ENCODE measurements at regions not wholly inside any gene's neighbourhood (a gene's known extent, or its start where the extent isn't known, plus 50 kb on each side); places are given as distances from the start of the nearest gene placed in this dataset.

DNA sequence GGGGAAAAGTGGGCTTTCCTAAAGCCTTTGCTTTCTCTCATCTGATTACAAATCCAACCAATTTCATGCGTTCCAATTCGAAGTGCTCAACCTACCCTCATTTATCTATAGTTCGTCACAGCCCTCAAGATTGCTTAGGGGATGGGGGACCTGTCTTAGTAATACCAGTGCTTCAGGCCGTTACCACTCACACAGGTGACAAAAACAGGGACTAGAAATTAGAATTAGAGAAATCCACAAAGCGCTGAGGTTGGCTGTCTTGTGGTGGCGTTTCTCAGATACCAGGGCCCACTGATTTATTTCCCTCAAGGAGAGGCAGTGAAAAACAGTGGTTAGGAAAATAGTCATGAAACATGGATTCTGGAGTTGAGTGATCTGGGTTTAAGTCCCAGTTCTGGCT is 121.6 kb upstream of the SPACA1 start:
- Histone ChIP-seq H3K4me1 (no peaks in the 10 kb centered on the region), H3K9me3 (no peaks in the 10 kb centered on the region), H3K27me3 (ENCODE audit: low read depth) (no peaks in the 10 kb centered on the region), H3K27ac (no peak overlapping the region), H3K4me3 (no peak overlapping the region), H3K36me3 (no peaks in the 10 kb centered on the region)
- ATAC-seq (no peak), DNase-seq (no peak)
- TF ChIP-seq, protein P1, sequence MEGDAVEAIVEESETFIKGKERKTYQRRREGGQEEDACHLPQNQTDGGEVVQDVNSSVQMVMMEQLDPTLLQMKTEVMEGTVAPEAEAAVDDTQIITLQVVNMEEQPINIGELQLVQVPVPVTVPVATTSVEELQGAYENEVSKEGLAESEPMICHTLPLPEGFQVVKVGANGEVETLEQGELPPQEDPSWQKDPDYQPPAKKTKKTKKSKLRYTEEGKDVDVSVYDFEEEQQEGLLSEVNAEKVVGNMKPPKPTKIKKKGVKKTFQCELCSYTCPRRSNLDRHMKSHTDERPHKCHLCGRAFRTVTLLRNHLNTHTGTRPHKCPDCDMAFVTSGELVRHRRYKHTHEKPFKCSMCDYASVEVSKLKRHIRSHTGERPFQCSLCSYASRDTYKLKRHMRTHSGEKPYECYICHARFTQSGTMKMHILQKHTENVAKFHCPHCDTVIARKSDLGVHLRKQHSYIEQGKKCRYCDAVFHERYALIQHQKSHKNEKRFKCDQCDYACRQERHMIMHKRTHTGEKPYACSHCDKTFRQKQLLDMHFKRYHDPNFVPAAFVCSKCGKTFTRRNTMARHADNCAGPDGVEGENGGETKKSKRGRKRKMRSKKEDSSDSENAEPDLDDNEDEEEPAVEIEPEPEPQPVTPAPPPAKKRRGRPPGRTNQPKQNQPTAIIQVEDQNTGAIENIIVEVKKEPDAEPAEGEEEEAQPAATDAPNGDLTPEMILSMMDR (IDR thresholded peaks at IDR 0.05) = no peak
- intact Hi-C loops (cut with DNase I) = no loop called here

DNA sequence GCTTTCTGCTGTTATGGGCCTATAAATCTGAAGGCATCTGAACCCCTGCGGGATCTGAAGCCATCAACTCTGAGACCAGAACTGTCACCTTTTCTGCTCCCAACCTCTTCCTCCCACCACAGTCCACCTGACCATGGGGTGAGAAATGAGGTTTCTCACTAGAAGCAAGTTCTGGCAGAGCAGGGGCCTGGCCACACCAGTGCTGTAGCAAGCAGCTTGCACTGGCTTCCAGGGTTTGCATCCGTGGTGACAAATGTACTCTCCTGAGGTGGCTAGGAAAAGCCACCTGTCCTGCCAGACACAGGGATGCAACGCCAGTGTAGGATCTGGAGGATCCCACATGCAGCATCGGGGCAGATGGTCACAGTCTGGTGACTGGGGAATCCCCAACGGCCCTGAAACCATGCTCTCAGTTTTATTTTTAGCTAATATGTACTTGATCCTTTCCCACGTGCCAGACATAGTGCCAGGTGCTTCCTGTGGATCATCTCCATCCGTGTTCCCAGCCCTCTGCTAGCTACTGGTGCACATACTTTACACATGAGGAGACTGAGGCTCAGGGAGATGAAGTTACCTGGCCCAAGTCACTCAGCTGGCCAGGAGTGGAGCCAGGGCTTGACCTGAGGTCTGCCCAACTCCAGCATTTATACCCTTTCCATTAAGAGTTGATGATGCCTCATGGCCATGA is 122.1 kb upstream of the SPACA1 start:
- Histone ChIP-seq H3K9me3 (no peaks in the 10 kb centered on the region), H3K27me3 (ENCODE audit: low read depth) (no peaks in the 10 kb centered on the region), H3K4me3 (no peak overlapping the region), H3K36me3 (no peaks in the 10 kb centered on the region), H3K27ac (no peak overlapping the region), H3K4me1 (no peaks in the 10 kb centered on the region)
- DNase-seq (no peak), ATAC-seq (no peak)
- intact Hi-C loops (cut with DNase I) = no loop called here
- TF ChIP-seq, protein P1 (IDR thresholded peaks at IDR 0.05) = no peak

DNA sequence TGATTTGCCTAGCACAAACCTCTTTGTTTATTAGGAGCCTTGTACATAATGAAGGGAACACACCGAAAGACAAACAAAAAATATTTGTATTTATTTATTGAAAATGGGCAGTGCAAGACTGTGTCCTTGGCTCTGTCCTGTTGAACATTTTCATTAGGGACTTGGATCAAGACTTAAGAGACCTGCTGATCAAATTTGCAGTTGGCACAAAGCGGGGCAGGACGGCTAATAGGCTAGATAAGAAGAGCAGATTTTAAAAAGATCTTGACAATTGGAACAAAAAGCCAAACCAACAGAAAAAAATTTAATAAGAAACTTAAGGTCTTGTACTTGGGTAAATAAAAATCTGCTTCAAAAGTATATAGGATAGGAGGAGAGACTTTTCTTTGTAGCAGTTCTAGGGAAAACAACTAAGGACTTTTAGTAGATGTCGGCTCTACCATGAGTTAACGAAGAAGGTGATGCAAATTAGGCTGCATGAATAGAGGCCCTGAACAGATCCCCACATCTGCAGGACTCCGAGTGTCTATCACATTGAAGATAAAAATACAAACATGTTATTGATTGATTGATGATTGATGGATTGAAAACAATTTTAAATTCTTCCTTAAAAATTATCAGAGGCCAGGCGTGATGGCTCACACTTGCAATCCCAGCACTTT is 124.1 kb upstream of the SPACA1 start:
- no peaks in the 10 kb centered on the region for H3K9me3 ChIP-seq
- no peaks in the 10 kb centered on the region for H3K4me1 ChIP-seq
- DNase-seq = no peak
- no peaks in the 10 kb centered on the region for H3K36me3 ChIP-seq
- H3K27me3 ChIP-seq (ENCODE audit: low read depth) = no peaks in the 10 kb centered on the region
- intact Hi-C loops (cut with DNase I) = no loop called here
- H3K27ac ChIP-seq = no peak overlapping the region
- no peak overlapping the region for H3K4me3 ChIP-seq
- ATAC-seq = no peak
- TF ChIP-seq, protein P1 (IDR thresholded peaks at IDR 0.05) = no peak

DNA sequence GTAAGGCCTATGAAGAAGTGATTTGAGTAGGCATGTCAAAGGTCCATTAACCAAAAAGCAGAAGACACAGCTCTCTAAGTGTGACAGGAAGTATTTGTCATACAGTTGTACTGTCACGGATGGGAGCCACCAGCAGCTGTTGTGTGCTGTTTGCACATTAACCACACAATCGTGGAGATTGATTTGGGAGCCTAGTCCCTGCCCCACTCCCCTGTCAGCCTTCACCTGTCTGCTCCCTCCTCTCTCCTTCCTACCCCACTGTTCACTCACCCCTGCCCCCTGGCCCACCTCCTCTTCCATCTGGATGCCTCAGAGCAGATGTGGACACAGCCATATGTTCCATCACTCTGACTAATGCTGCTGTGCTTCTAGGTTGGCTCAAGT is 124.7 kb upstream of the SPACA1 start:
- intact Hi-C loops (cut with DNase I) = no loop called here
- H3K4me1 ChIP-seq = no peaks in the 10 kb centered on the region
- H3K9me3 ChIP-seq = no peaks in the 10 kb centered on the region
- no peaks in the 10 kb centered on the region for H3K27me3 ChIP-seq (ENCODE audit: low read depth)
- H3K27ac ChIP-seq = no peak overlapping the region
- no peaks in the 10 kb centered on the region for H3K36me3 ChIP-seq
- no peak overlapping the region for H3K4me3 ChIP-seq
- ATAC-seq (peak; percentile 39 to 64), DNase-seq (no peak)
- TF ChIP-seq, protein P1 (IDR thresholded peaks at IDR 0.05) = no peak

DNA sequence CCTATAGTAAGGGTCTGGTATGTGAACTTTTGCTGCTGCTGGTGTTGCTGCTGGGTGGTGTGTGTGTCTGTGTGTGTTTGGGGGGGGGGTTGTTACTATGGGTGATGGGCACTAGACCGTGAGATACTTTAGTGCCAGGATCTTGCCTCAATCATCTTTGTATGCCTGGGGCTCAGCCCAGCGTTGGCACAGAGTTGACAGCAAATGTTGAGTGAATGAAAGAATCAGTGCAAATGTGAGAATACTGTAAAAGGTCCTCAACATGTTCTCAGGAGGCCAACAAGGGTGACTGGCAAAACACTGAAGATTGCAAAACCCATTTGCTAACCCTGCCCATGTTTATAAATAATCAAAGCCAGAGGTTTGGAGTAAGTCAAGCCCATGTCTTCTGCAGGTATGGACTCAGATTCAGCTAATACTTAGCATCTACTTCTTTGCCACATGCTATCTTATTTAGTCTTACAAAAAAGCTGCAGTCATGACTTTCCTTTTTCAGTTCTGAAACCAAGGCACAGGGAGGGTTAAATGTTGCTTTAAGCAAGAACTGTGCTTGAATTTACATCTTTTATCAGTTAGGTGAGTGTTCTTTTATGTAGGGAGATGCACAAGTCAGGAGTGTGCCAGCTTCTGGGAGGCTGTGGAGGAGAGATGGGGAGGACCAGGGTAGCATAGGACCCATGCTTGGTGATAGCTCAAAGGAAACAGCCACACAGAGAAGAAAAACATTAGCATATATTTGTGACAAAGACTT is 125.3 kb upstream of the SPACA1 start:
- Histone ChIP-seq H3K9me3 (no peaks in the 10 kb centered on the region), H3K36me3 (no peaks in the 10 kb centered on the region), H3K27me3 (ENCODE audit: low read depth) (no peaks in the 10 kb centered on the region), H3K4me3 (no peak overlapping the region), H3K27ac (no peak overlapping the region), H3K4me1 (no peaks in the 10 kb centered on the region)
- intact Hi-C loops (cut with DNase I) = no loop called here
- TF ChIP-seq, protein P1 (IDR thresholded peaks at IDR 0.05) = no peak
- DNase-seq (no peak), ATAC-seq (no peak)

Data from lower lobe of right lung (tissue), 2 donors.